ENCODE measurements at regions not wholly inside any gene's neighbourhood (a gene's known extent, or its start where the extent isn't known, plus 50 kb on each side); places are given as distances from the start of the nearest gene placed in this dataset.

- TF ChIP-seq ZNF8 (CRISPR knock-in tag; IDR thresholded peaks at IDR 0.05) (no peak), OSR1 (CRISPR knock-in tag; IDR thresholded peaks at IDR 0.05) (no peak), CSDC2 (CRISPR knock-in tag; IDR thresholded peaks at IDR 0.05) (no peak), BACH2 (CRISPR knock-in tag; IDR thresholded peaks at IDR 0.05; ENCODE audit: borderline replicate concordance) (no peak), RARB (CRISPR knock-in tag; IDR thresholded peaks at IDR 0.05) (no peak), ISL1 (CRISPR knock-in tag; IDR thresholded peaks at IDR 0.05) (no peak), POU6F1 (CRISPR knock-in tag; IDR thresholded peaks at IDR 0.05; ENCODE audit: borderline replicate concordance, low read depth) (no peak), PATZ1 (CRISPR knock-in tag; IDR thresholded peaks at IDR 0.05; ENCODE audit: borderline replicate concordance) (no peak), PPARA (CRISPR knock-in tag; IDR thresholded peaks at IDR 0.05; ENCODE audit: borderline replicate concordance) (no peak), ARNTL (CRISPR knock-in tag; IDR thresholded peaks at IDR 0.05; ENCODE audit: borderline replicate concordance, low read depth) (no peak), ZFP3 (CRISPR knock-in tag; IDR thresholded peaks at IDR 0.05) (no peak), ZC3H10 (CRISPR knock-in tag; IDR thresholded peaks at IDR 0.05) (no peak), ZFP30 (CRISPR knock-in tag; IDR thresholded peaks at IDR 0.05) (no peak), ESRRG (CRISPR knock-in tag; IDR thresholded peaks at IDR 0.05) (no peak), TCF4 (CRISPR knock-in tag; IDR thresholded peaks at IDR 0.05; ENCODE audit: borderline replicate concordance) (no peak), ZNF565 (CRISPR knock-in tag; conservative IDR thresholded peaks at IDR 0.05; ENCODE audit: low read depth) (no peak)
- TF ChIP-seq, protein P1, sequence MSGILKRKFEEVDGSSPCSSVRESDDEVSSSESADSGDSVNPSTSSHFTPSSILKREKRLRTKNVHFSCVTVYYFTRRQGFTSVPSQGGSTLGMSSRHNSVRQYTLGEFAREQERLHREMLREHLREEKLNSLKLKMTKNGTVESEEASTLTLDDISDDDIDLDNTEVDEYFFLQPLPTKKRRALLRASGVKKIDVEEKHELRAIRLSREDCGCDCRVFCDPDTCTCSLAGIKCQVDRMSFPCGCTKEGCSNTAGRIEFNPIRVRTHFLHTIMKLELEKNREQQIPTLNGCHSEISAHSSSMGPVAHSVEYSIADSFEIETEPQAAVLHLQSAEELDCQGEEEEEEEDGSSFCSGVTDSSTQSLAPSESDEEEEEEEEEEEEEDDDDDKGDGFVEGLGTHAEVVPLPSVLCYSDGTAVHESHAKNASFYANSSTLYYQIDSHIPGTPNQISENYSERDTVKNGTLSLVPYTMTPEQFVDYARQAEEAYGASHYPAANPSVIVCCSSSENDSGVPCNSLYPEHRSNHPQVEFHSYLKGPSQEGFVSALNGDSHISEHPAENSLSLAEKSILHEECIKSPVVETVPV (CRISPR knock-in tag; IDR thresholded peaks at IDR 0.05) = no peak
- TF ChIP-seq, protein P2, sequence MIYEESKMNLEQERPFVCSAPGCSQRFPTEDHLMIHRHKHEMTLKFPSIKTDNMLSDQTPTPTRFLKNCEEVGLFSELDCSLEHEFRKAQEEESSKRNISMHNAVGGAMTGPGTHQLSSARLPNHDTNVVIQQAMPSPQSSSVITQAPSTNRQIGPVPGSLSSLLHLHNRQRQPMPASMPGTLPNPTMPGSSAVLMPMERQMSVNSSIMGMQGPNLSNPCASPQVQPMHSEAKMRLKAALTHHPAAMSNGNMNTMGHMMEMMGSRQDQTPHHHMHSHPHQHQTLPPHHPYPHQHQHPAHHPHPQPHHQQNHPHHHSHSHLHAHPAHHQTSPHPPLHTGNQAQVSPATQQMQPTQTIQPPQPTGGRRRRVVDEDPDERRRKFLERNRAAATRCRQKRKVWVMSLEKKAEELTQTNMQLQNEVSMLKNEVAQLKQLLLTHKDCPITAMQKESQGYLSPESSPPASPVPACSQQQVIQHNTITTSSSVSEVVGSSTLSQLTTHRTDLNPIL (CRISPR knock-in tag; IDR thresholded peaks at IDR 0.05; ENCODE audit: low read depth) = no peak
- ATAC-seq = no peak
Observed at GRCh38 chr21:26379561-26379960, 193.5 kb downstream of the CYYR1 start.

- no peak for ATAC-seq
- TF ChIP-seq PPARA (CRISPR knock-in tag; IDR thresholded peaks at IDR 0.05; ENCODE audit: borderline replicate concordance) (no peak), ZFP3 (CRISPR knock-in tag; IDR thresholded peaks at IDR 0.05) (no peak)
- TF ChIP-seq, protein P2 (CRISPR knock-in tag; IDR thresholded peaks at IDR 0.05; ENCODE audit: low read depth) = no peak
Observed at GRCh38 chr21:26377111-26377694, 195.9 kb downstream of the CYYR1 start.

GRCh38 chr21:26374817-26375216 lies 198.3 kb downstream of the CYYR1 start:
- TF ChIP-seq CSDC2 (CRISPR knock-in tag; IDR thresholded peaks at IDR 0.05) = no peak
- TF ChIP-seq TSHZ2 (CRISPR knock-in tag; IDR thresholded peaks at IDR 0.05) = no peak
- no peak for TF ChIP-seq ESRRG (CRISPR knock-in tag; IDR thresholded peaks at IDR 0.05)
- no peak for TF ChIP-seq RARB (CRISPR knock-in tag; IDR thresholded peaks at IDR 0.05)
- no peak for TF ChIP-seq OSR1 (CRISPR knock-in tag; IDR thresholded peaks at IDR 0.05)
- TF ChIP-seq, protein P2 (CRISPR knock-in tag; IDR thresholded peaks at IDR 0.05; ENCODE audit: low read depth) = no peak
- TF ChIP-seq ZC3H10 (CRISPR knock-in tag; IDR thresholded peaks at IDR 0.05) = no peak
- no peak for TF ChIP-seq SNAI2 (CRISPR knock-in tag; IDR thresholded peaks at IDR 0.05)
- TF ChIP-seq BACH2 (CRISPR knock-in tag; IDR thresholded peaks at IDR 0.05; ENCODE audit: borderline replicate concordance) = no peak
- ATAC-seq = no peak
